H1 (cell line): ENCODE measurements at regions not wholly inside any gene's neighbourhood (a gene's known extent, or its start where the extent isn't known, plus 50 kb on each side); places are given as distances from the start of the nearest gene placed in this dataset.

Source experiments
- CHD7 ChIP-seq: fragments of 300-600 bp; sonication (generic); IDR thresholded peaks from 2 replicates; pipeline ENCODE4 v1.7.1; 2012; ENCODE audit warnings: low read length, moderate library complexity, mild to moderate bottlenecking, inconsistent platforms; ENCODE audit not compliant: insufficient replicate concordance
- RAD21 ChIP-seq, 2 experiments: IDR thresholded peaks in 1 of 2; conservative IDR thresholded peaks in 1 of 2; 2 replicates each; pipeline ENCODE4 v1.6.1; 2011; ENCODE audit warnings: low read depth in 2 of 2, low read length in 2 of 2, improper control_type of control experiment in 1 of 2, inconsistent platforms in 1 of 2, mild to moderate bottlenecking in 1 of 2, moderate library complexity in 1 of 2
- RBBP5 ChIP-seq: IDR thresholded peaks from 2 replicates; pipeline ENCODE4 v1.7.1; 2012; ENCODE audit warnings: low read depth, mild to moderate bottlenecking, inconsistent platforms, low read length, moderate library complexity, borderline replicate concordance
- SIRT6 ChIP-seq: IDR thresholded peaks from one replicate; pipeline ENCODE4 v1.7.1; 2012; ENCODE audit warnings: low read length, inconsistent platforms
- SP1 ChIP-seq: IDR thresholded peaks from 2 replicates; pipeline ENCODE4 v1.6.1; 2011; ENCODE audit warnings: low read depth, low read length
- SUZ12 ChIP-seq: fragments of 200-600 bp; sonication (generic); IDR thresholded peaks from 2 replicates; pipeline ENCODE4 v1.6.1; 2012; ENCODE audit warnings: mild to moderate bottlenecking, inconsistent platforms, low read length, moderate library complexity, mixed read lengths

DNA sequence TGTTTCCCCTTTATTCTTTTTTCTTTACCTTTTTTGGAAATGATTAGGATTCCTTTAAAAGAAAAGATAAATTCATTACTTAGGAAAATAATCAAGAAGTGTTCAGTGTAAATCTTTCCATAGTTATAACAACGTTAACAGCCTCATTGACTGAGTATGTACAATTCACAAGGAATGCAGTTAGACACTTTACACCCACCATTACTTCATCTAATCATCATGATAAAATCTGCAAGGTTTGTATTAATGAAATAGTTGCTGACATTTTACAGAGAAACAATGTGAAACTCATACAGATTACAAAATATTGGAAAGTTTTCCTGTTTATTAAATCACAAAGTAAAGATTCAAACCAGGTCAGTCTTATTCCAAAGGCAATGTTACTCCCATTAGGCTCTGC is 59.3 kb upstream of the NEGR1 start (continued):
- TF ChIP-seq CHD7 (no peak), RAD21 (IDR thresholded peaks at IDR 0.05 in 1 of 2, conservative IDR thresholded peaks at IDR 0.05 in 1 of 2; ENCODE audit: low read depth in 2 of 2, low read length in 2 of 2) (no peak), SP1 (no peak), SIRT6 (no peak), SUZ12 (no peak), RBBP5 (no peak)
